Ammon's horn (tissue), 1 donor: ENCODE measurements at regions not wholly inside any gene's neighbourhood (a gene's known extent, or its start where the extent isn't known, plus 50 kb on each side); places are given as distances from the start of the nearest gene placed in this dataset.
A peak's percentile ranks its signal among the peaks of the same experiment; 100 is the strongest.
"Not testable (repeated sequence)": the region's sequence is repeated elsewhere in the genome, so short reads cannot be mapped to it uniquely, and the experiment has no call there.

Experiments used
- DNase-seq: peaks from one replicate; pipeline ENCODE4 v3.0.0-alpha.2; 2016; ENCODE audit warnings: low spot score

DNA sequence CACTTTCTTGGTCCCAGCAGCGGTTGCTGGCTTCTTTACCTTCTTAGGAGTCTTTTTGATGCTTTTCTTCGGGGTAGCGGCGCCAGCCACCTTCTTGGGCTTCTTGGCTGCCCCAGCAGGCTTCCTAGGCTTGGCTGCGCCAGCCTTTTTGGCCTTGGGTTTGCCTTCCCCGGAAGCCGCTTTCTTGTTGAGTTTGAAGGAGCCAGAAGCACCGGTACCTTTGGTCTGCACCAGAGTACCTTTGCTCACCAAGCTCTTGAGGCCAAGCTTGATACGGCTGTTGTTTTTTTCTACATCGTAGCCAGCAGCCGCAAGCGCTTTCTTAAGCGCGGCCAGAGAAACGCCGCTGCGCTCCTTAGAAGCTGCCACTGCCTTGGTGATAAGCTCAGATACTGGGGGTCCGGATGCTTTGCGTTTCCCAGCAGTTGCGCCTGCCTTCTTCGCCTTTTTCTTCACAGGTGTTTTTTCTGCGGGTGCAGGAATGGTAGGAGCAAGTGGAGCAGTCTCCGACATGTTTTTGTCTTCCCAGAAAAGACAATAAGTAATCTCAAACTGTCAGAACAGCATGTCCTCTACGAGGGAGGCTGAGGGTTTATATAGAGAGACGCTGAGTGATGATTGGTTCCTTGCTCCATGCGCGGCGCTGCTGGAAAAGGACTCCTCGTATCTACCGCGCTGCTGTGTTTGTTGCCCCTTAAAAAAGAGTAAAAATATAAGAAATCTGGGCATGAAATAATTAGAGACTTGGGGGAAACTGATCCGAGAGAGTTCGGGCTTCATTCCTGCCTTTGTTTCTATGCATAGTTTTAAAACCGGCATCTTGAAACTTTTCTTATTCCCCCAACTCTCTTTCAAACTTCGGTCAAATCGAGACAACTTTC, 130.3 kb upstream of the BTN3A2 start:
- DNase-seq: peak; percentile 73

DNA sequence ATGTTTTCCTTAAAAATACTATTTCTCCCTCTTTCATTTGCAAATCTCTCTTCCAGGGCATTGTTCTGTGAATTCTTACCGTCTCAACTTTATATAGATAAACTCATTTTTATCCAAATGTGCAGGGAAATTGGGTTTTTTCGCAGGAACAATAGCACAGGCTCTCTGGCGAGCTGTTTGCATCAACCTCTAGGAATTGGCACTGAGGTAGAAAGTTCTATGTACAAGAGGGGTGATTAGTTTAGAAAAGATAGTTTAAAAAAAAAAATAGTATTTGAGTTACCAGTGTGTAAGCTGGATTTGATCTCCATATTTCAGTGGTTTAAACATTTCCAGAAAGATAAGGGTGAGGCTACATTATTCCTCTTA, 129.7 kb upstream of the BTN3A2 start:
- no peak for DNase-seq

DNA sequence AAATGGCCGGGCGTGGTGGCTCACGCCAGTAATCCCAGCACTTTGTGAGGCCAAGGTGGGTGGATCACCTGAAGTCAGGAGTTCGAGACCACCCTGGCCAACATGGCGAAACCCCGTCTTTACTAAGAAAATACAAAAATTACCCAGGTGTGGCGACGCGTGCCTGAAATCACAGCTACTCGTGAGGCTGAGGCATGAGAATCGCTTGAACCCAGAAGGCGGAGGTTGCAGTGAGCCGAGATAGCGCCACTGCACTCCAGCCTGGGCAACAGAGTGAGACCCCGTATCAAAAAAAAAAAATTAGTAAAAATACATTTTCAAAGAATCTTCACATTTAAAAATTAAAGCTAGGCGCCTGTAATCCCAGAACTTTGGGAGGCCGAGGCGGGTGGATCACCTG, 125.6 kb upstream of the BTN3A2 start:
- not testable (repeated sequence) for DNase-seq

DNA sequence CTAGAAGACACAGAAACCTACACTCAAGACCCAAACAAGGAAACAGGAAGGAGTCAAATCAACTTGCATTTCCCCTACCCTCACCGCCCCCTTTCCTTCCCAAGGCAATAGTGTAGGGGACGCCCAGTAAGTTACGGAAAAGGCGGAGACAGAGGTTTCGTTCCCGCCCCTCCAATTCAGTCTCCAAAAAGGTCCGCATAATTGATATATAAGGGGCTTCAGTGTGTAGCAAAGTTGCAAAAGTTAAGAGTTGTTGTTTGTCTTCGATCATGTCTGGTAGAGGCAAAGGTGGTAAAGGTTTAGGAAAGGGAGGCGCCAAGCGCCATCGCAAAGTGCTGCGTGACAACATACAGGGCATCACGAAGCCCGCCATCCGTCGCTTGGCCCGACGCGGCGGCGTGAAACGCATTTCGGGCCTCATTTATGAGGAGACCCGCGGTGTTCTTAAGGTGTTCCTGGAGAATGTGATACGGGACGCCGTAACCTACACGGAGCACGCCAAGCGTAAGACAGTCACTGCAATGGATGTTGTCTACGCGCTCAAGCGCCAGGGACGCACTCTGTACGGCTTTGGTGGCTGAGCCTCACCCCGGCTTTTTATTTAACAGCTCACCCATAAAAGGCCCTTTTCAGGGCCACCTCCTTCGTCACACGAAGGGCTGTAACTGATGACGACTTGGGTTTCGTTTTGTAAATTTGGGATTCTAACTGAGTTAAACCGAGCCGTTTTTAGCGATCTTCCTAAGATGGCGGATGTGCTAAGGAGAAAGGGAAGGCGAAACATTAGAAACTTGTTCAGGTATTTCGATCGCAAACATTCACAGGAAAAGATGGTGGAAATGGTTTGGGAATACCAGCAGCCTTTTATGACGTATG, 124.6 kb upstream of the BTN3A2 start:
- DNase-seq: peak; percentile 62

DNA sequence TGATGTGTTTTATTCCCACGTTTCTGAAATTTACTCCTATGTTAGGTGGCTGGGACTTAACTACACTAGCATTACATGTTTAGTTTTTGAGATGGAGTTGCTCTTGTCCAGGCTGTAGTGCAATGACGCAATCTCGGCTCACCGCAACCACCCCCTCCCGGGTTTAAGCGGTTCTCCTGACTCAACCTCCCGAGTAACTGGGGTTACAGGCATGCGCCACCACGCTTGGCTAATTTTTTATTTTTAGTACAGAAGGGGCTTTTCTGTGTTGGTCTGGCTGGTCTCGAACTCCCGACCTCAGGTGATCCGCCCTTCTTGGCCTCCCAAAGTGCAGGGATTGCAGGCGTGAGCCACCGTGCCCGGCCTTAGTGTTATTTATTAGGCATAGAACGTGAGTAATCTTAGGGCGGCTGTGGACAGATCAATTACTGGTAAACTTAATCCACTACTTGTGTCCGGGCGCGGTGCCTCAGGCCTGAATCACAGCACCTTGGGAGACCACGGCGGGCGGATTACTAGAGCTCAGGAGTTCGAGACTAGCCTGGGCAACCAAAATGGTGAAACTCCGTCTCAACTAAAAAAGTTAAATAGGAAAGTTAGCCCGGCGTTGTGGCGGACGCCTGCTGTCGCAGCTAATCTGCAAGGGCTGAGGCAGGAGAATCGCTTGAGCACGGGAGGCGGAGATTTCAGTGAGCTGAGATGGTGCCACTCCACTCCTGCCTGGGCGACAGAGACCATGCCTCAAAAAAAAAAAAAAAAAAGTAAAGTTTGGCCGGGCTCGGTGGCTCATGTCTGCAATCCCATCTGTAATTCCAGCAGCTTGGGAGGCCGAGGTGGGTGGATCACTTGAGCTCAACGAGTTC, 123.7 kb upstream of the BTN3A2 start:
- no peak for DNase-seq

DNA sequence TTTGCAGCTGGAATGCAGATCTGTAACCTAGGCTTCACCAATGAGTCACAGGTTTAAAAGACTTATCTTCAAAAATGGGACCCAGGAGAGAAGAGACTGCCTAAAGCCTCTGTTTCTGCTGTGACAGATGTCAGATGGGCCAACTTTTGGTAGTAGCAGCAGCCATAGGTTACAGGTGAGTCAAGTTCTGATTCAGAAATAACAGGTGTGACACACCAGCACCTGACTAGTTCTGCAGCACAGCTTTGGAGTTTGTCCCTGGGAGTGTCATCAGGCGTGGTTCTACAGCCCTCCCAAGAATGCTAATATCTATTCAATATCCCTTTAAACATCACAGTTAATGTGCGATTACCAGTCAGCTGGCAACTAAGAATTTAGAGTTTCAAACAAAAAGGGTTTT, 121.9 kb upstream of the BTN3A2 start:
- DNase-seq: no peak

DNA sequence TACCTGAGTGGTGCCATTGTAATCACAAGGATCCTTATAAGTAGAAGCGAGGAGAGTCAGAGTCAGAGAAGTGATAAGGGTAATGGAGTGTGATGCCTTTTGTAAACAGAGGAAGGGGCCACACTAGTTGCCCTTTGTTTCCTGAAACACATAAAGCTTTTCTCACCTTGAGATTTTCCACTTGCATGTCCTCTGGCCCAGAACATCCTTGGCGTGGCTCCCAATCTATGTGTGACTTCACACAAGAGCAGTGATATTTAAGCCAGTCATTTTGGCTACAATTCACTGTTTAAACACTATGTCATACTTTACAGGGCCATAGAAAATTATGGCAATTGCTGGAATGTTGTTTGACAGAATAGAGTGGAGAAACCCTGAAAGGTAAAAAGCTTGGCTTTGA, 121.2 kb upstream of the BTN3A2 start:
- DNase-seq: no peak

DNA sequence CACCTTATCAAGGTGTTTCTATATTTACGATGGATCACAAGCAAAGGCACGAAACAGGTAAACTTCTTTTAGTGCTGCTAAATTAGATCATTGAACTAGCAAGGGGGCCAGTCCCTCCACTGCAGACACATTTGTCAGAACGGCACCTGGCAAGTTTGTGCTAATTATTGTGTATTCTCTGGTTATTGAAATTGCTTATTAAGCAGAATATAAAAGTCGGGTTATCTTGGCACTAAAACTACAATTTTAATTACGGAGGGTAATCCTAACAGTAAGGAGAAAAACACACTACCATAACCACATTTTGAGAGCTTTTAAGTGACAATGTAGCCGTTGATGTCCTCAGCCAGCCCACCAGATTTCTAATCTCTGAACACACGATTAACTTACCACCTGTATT, 118.9 kb upstream of the BTN3A2 start:
- no peak for DNase-seq

DNA sequence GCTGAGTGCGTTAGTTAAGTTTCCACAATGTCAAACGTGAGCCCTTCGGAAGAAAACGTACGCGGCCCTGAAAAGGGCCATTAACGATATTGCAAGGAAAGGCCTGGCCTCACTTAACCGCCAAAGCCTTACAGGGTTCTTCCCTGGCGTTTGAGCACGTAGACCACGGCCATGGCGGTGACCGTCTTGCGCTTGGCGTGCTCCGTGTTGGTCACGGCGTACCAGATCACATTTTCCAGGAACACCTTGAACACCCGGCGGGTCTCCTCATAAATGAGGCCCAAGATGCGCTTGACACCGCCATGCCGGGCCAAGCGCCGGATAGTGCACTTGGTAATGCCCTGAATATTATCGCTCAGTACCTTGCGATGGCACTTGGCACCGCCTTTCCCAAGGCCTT, 118.4 kb upstream of the BTN3A2 start:
- DNase-seq: no peak

DNA sequence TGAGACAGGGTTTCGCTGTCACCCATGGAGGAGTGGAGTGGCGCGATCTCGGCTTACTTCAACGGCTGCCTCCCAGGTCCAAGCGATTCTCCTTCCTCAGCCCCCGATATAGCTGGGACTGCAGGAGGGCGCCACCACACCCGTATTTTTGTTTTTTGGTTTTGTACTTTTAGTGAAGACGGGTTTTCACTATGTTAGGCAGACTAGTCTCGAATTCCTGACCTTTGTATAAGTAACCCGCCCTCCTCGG, 115.4 kb upstream of the BTN3A2 start:
- no peak for DNase-seq

DNA sequence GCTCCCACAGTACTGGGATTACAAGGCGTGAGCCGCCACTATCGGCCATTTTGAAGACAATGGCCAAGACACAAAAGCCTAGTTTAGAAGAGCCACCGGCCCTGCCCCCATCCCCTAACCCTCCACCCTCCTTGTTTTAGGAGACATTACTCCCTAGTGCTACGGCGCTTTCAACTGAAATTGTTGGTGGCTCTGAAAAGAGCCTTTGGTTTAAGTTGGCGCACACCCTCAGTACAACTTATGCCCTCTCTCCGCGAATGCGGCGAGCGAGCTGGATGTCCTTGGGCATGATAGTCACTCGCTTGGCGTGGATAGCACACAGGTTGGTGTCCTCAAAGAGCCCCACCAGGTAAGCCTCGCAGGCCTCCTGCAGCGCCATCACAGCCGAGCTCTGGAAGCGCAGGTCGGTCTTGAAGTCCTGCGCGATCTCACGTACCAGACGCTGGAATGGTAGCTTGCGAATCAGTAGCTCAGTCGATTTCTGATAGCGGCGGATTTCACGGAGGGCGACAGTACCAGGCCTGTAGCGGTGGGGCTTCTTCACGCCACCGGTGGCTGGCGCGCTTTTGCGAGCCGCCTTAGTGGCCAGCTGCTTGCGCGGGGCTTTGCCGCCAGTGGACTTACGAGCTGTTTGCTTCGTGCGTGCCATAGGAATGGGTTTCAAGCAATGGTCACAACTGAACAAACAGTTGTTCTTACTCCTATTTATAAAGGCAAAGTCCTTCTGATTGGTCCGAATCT, 114.9 kb upstream of the BTN3A2 start:
- peak; percentile 11 for DNase-seq

DNA sequence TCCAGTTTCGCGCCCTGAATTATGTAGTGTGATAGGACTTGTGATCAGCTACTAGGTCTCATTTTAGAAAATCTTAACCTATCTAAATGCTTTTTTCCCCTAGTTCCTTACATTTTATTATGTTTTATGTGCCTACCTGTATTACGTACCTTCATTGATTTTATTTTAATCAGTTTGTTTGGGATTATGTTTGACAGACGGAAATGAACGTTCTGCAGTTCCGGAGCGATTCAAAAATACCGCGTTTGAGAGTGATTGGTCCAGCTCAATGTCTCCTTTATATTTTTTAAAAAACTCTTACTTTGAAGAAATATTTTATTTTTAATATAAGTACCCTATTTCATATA, 114.3 kb upstream of the BTN3A2 start:
- no peak for DNase-seq

DNA sequence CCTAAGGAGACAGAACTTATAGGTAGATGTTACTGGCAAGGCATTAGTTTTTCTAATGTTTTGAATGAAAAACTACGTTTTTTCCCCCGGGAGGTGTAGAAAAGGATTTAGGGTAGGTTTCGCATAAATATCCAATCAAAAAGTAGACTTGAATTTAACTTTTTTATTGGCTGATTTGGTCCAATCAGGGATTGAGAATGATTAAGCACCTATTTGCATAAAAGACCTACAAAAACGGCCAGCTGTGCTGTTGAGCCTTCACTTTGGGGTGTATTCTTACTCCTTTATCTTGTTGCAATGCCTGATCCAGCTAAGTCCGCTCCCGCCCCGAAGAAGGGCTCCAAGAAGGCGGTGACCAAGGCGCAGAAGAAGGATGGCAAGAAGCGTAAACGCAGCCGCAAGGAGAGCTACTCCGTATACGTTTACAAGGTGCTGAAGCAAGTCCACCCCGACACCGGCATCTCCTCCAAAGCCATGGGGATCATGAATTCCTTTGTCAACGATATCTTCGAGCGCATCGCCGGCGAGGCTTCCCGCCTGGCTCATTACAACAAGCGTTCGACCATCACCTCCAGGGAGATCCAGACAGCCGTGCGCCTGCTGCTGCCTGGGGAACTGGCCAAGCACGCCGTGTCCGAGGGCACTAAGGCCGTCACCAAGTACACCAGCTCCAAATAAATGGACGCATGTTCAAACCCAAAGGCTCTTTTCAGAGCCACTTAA, 113.5 kb upstream of the BTN3A2 start:
- peak; percentile 64 for DNase-seq

DNA sequence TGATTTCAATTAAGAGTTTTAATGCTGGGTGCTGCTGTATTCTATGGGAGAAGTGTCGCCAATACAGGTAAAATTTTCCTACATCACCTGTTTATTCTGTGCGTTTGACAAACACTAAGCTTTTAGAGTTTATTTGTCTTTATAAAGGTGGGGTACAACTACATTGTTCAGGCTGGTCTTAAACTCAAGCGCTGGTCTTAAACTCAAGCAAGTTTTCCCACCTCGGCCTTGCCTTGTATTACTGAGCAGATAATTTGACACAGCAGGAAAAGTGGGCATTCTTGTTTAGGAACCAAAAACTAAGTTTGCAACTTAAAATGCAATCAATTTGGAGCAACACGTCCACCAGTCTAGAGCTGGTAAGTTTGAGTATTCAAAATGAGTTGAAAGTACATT, 112.9 kb upstream of the BTN3A2 start:
- no peak for DNase-seq

DNA sequence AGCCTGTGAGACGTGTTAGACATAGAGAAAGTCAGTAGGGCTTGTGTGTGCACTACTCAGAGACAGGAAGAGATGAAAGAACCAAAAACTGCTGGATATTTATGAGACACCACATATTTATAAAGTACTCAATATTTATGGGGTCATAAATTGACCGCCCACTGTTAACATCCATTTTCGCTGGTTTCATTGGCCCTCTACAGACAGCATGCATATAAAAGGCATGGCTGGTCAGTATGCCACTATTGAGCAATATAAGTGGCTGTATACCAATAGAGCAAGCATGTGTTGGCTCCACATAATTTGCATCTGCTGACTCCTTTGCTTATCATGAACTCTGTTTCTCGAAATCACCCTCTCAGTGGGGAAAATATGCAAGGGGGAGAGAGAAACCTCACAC, 110.3 kb upstream of the BTN3A2 start:
- no peak for DNase-seq

DNA sequence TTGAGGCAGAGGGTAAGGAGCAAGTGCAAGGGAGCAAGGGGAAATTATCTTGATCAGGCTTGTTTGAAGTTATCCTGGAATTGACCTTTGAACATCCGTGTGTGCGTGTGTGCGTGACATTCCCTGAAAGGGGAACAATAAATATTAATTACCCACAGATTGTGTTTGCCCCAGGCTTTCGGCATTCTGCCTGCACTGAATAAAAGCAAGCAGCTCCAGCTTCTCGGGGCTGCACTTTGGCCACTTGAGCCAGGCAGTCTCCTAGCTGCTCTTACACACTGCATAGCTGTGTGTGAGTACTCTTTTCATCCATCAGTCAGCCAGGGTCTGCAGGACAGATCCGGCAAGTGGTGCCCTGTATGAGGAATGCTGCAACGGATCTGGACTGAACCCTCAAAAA, 107.7 kb upstream of the BTN3A2 start:
- DNase-seq: no peak

DNA sequence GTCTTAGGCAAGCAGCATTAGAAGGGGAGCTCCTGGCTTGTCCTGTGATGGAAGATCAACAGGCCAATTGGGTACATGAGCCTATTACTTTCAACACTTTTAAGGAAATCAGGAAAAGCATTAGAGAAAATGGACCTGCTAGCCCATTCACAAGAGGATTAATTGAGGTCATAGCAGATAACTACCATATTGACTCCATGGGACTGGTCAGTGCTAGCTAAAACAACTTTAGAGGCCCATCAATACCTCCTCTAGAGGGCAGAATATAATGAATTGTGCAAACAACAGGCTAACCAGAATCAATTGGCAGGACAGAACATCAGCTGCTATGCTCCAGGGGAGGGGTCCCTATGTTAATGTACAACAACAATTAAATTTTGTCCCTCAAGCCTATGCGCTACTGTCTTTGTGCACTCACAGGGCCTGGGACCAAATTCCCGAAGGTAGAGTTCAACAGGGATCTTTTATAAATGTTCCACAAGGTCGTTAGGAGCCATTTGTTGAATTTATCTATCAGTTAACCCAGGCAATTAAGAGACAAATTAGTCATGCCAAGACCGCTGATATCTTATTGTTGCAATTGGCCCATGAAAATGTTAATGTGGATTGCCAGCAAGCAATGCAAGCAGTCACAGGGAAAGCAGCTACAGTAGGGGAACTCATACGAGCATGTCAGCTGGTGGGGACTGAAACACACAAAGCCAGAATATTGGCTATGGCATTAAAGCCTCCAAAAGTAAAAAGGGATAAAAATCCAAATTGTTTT, 106.6 kb upstream of the BTN3A2 start:
- DNase-seq: no peak

DNA sequence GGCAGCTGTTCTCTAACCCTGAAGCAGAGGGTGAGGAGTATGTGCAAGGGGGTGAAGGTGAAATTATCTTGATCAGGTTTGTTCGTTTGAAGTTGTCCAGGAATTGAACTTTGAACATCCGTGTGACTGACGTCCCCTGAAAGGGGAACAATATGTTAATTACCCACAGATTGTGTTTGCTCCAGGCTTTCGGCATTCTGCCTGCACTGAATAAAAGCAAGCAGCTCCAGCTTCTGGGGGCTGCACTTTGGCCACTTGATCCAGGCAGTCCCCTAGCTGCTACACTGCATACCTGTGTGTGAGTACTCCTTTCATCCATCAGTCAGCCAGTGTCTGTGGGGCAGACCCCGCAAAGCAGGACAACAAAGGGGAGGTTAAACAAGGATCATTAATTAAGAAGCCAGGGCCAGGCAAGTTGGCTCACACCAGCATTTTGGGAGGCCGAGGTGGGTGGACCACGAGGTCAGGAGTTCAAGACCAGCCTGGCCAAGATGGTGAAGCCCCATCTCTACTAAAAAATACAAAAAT, 104.8 kb upstream of the BTN3A2 start:
- no peak for DNase-seq

DNA sequence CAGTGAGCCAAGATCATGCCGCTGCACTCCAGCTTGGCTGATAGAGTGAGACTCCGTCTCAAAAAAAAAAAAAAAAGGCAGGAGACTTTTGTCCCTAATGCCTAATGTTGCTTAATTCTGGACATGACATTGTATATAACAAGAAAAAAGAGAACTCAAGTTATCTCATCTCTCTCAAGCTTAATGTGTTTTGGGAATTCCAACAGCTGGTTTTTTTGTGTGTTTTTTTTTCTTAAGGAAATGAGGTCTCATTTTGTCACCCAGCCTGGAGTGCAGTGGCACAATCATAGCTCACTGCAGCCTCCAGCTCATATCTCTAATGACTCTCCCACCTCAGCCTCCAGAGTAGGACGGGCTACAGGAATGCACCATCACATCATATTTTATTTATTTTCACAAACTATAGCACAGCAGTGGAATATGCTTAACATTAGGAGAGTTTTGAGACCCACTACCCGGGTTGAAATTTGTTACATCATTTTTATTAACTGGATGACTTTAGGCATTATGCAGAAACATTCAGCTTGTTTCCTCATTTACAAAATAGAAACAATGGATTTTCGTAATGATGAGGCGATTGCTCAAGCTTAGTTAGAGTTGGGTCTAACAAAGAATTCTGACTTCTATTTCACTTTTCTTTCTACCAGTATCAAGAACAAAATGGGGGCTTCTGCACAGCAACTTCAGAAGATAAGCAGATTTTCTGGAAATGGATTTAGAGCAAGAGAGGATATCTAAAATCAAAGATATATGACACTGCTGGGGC, 104.1 kb upstream of the BTN3A2 start:
- no peak for DNase-seq

DNA sequence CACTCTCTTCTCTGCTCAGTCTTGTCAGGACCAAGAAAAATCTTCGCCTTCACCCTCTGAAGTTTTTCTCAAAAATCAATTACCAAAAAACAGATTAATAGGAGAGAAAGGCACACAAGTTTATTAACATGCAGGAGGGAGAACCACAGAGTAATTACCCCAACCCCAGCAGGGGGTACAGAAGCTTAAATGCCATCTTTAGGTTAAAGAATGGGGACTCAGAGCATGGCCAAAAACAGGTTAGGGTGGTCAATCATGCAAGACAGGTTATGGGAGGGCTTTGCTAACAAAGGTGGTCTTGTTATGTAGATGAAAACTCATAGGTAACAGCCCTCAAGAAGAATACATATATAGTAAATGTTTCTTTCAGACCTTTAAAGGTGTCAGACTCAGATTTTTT, 100.5 kb upstream of the BTN3A2 start:
- DNase-seq: no peak
